ENCODE measurements at regions not wholly inside any gene's neighbourhood (a gene's known extent, or its start where the extent isn't known, plus 50 kb on each side); places are given as distances from the start of the nearest gene placed in this dataset.
A peak's percentile ranks its signal among the peaks of the same experiment; 100 is the strongest.

DNA sequence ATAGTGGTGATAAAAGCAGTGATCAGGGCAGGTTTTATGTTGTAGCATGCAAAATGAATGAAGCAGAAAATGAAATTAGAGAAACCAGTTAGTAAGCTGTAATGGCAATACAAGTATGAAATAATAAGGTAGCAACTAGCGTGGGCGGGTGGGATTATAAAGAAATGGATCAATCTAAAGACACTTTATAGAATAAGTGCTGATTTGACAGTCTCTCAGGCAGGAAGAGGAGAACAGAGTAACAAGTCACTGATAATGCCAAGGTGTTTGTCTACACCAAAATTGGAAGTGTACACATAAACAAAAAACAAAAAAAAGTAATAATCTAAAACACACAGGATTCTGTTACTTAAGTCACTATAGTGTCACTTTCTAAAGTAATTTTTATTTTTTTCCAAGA is 51.0 kb upstream of the PCBP1 start:
- no peak for DNase-seq
- in situ Hi-C loops (cut with HindIII; ENCODE audit: low pct_ligation_motif_present, low pct_unique_long_range_greater_than_20kb, low sequenced_read_pairs): no loop called here

DNA sequence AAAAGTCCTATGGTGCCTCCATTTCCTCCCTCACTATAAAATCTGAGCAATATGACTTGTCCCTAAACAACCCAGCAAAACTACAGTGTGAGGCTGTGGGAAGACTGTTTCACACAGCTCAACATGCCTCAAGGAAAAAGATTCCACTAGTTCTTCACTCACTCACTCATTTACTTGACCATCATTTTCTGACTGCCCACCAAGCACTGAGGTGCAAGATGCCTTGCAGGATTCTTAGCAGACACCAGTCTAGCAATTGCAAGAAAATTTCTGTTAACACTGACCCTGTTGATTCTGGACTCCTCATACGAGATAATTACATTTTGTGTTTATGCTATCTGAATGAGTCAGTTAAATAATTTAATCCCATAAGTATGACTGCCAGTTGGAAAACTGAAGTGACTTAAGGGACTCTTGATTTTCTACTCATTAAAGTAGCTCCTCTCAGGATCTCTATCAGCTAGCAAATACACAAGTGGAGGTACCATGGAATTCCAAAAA is 51.9 kb upstream of the PCBP1 start:
- no peak for DNase-seq
- in situ Hi-C loops (cut with HindIII; ENCODE audit: low pct_ligation_motif_present, low pct_unique_long_range_greater_than_20kb, low sequenced_read_pairs): no loop called here

DNA sequence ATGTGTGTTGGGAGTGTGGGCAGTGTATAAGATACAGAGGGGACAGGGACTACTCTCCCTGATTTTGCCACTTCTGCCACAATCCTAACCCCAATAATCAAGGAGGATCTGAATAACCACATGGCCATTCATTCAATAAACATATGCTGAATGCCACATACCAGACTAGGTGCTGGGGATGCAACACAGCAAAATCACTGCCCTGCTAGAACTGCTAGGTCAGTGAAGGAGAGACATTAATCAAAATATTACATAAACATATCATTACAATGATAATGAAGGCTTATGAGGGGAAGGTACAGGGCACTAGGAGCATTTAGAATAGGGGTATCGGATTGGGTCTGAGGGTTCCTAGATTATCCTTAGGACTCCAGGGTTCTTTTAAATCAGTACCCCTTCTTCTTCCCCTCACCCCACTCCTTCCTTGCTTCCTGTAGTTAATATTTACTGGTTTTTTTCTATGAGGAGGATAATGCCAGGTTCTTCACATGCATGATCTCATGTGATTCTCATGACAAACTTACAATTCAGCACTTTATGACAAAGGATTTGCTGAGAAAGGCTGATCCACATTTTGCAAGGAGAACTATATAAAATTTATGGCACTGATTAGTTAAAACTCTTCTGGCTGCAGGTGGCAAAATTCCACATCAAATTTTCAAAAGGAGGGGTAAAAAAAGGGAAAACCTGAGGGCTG is 56.4 kb upstream of the PCBP1 start:
- in situ Hi-C loops (cut with HindIII; ENCODE audit: low pct_ligation_motif_present, low pct_unique_long_range_greater_than_20kb, low sequenced_read_pairs): no loop called here
- DNase-seq: no peak

DNA sequence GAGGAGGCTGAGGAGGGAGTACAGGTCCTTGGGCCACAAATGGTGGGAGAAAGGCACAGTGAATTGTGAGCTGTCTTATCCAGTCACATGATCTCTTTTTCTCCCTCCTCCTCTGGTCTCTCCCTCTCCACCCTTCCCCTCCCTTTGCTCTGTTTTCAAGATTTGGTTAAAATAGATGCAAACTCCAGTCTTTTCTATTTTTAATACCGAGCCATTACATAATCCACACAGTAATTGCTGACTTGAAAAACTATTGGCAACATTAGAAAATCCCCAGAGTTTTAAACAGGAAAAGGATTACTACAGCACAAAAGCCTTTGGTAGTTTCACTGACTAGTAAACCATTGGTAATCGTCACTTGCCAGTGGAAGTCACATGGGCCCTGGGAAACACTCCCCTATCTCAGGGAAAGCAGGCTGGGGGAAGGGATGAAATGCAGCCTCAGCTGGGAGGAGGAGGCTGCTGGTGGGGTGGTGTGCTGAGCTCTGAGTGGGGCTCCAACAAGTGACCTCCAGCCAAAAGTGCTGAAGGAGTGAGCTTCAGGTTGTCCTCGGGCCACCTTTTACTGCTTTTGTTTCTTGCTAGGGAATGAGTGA is 57.4 kb upstream of the PCBP1 start:
- in situ Hi-C loops (cut with HindIII; ENCODE audit: low pct_ligation_motif_present, low pct_unique_long_range_greater_than_20kb, low sequenced_read_pairs): no loop called here
- DNase-seq: peak; percentile 84

DNA sequence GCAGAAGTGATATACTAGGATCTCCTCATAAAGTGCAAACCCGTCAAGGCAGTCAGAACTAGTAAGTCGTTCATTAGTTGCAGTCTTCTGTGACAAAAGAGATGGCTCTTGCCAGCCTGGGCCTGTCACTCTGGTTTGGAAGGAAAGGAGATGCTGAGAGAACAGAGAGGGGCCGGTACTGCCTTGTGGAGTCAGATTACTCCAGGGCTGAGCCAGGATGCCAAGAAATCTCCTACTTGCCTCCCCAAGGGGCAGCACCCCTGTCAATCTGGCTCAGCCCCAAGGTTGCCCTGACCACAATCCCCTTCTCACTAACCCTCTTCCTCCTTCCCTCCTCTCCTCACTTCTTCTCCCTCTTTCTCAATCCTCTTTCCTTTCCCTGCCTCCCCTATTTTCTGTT is 62.9 kb upstream of the ASPRV1 start:
- in situ Hi-C loops (cut with HindIII; ENCODE audit: low pct_ligation_motif_present, low pct_unique_long_range_greater_than_20kb, low sequenced_read_pairs): no loop called here
- DNase-seq: no peak

DNA sequence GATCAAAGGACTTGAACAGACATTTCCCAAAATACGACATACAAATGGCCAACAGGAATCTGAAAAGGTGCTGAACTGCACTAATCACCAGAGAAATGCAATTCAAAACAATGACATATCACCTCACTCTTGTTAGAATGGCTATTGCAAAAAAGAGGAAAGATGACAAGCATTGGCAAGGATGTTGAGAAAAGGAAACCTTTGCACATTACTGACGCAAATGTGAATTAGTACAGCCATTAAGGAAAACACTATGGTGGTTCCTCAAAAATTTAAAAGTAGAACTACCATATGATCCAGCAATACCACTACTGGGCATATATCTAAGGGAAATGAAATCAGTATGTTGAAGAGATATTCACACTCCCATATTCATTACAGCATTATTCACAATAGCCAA is 57.7 kb upstream of the ASPRV1 start:
- DNase-seq: no peak
- in situ Hi-C loops (cut with HindIII; ENCODE audit: low pct_ligation_motif_present, low pct_unique_long_range_greater_than_20kb, low sequenced_read_pairs): no loop called here

DNA sequence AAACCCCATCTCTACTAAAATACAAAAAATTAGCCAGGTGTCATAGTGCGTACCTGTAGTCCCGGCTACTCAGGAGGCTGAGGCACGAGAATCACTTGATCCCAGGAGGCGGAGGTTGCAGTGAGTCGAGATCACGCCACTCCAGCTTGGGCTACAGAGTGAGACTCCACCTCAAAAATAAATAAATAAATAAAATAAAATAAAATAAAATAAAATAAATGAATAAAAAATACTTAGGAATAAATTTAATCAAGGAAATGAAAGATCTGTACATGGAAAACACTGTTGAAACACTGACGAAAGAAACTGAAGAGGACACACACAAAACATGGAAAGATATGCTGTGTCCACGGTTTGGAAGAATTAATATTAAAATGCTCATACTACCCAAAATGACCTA is 56.5 kb upstream of the ASPRV1 start:
- DNase-seq: no peak
- in situ Hi-C loops (cut with HindIII; ENCODE audit: low pct_ligation_motif_present, low pct_unique_long_range_greater_than_20kb, low sequenced_read_pairs): no loop called here

DNA sequence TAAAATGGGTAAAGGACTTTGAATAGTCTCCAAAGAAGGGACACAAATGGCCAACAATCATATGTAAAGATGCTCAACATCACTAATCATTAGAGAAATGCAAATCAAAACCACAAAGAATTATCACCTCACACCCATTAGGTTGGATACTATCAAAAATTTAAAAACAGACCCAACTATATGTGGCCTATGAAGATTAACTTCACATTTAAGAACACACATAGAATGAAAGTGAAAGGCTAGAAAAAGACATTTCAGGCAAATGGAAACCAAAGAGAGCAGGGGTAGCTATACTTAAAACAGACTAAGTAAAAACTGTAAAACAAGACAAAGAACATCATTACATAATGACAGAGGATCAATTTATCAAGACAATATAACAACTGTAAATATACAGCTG is 53.5 kb upstream of the ASPRV1 start:
- in situ Hi-C loops (cut with HindIII; ENCODE audit: low pct_ligation_motif_present, low pct_unique_long_range_greater_than_20kb, low sequenced_read_pairs): no loop called here
- DNase-seq: no peak

DNA sequence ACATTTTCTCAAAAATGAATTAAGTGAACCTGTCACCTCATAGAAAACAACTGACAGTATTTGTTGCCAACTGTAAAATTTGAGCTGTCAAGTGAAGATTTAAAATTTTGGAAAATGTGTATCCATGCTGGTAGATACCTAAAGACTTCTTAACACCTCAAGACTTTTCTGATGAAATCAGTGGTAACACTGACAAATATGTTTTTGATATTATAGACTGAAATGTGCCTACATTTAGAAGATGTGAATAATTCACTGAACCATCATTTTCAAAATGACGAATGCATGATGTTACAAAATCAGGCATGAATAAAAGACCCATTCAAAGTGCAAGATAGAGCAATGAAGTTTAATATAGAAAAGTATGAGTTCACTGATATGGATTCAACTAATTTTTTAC is 51.5 kb upstream of the ASPRV1 start:
- in situ Hi-C loops (cut with HindIII; ENCODE audit: low pct_ligation_motif_present, low pct_unique_long_range_greater_than_20kb, low sequenced_read_pairs): no loop called here
- DNase-seq: no peak

DNA sequence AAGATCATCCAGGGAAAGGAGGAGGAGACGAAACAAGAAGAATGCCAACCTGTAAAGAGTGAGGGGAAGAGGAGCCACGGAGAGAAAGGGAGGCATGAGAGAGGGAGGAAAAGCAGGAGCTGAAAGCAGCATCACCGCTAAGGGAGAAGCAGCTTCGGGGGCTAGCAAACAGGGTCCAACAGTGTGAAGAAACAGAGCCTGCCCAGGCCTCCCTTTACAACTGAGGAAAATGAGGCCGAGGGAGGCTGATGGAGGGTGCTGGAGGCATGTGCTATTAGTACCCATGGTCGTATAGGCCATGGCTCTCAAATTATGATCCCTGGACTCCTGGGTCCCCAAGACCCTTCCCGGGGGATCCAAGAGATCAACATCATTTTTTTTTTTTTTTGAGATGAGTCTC is 50.4 kb upstream of the ASPRV1 start:
- in situ Hi-C loops (cut with HindIII; ENCODE audit: low pct_ligation_motif_present, low pct_unique_long_range_greater_than_20kb, low sequenced_read_pairs): no loop called here

DNA sequence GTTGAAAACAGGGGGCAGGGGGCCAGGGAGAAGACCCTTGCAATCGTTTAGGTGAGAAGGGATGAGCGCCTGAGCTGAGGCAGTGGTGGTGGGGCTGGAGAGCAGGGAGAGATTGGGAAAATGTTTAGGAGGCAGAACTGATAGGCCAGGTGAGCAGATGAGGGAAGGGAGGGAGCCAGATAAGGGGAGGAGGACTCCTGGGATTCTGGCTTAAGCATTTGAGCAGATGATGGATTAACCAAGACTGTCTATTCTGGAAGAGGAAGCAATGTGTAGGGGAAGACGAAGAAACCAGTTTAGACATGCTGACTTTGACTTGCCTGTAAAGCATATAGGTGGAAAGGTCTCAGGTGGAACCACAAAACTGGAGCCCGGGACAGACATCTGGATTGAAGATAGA is 49.9 kb upstream of the ASPRV1 start:
- in situ Hi-C loops (cut with HindIII; ENCODE audit: low pct_ligation_motif_present, low pct_unique_long_range_greater_than_20kb, low sequenced_read_pairs): no loop called here
- no peak for DNase-seq

More for the DNA sequence above, 50.4 kb upstream of the ASPRV1 start:
- no peak for DNase-seq
